Esophagus muscularis mucosa (tissue), 4 donors: ENCODE measurements at regions not wholly inside any gene's neighbourhood (a gene's known extent, or its start where the extent isn't known, plus 50 kb on each side); places are given as distances from the start of the nearest gene placed in this dataset.

Experiments used
- EP300 ChIP-seq: sonication (generic); formaldehyde crosslinking; IDR thresholded peaks from one replicate; pipeline ENCODE4 v1.6.1; 2017; ENCODE audit warnings: antibody characterized with exemption
- POLR2A ChIP-seq: fragments of 450-650 bp; IDR thresholded peaks from one replicate; pipeline ENCODE4 v1.6.1; 2017; ENCODE audit warnings: antibody characterized with exemption, moderate library complexity, mild to moderate bottlenecking, low read depth
- POLR2AphosphoS5 ChIP-seq, 2 donors: sonication (generic); formaldehyde crosslinking; IDR thresholded peaks; one replicate each; pipeline ENCODE4 v1.6.1; 2017; ENCODE audit warnings: antibody characterized with exemption in 2 of 2
- TF ChIP-seq, protein P1 (sequence below), 3 experiments: fragments of 200-600 bp in 2 of 3; fragments of 450-650 bp in 1 of 3; sonication (generic) in 2 of 3; IDR thresholded peaks; one replicate each; pipeline ENCODE4 v1.5.1; 2017 to 2019; ENCODE audit warnings: antibody characterized with exemption in 3 of 3, mild to moderate bottlenecking in 2 of 3, moderate library complexity in 1 of 3

DNA sequence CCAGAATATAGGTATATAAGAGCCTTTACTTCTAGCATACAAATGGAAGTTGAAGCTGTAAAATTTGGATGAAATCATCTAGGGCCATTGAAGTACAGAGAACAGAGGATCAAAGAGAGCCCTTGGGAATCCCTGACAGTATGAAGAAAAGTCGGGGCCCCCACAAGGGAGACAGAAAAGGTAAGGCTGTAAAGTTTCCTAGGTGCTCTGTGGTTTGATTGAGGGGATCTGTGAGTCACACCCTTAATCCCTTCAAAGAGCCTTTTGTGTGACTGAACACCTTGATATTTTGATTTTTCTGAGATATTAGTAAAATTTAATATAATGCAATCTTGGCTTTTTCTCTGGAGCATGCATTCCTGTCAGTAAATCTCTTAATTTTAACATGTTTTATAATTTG lies 961.7 kb upstream of the TMEFF2 start:
- TF ChIP-seq, protein P1, sequence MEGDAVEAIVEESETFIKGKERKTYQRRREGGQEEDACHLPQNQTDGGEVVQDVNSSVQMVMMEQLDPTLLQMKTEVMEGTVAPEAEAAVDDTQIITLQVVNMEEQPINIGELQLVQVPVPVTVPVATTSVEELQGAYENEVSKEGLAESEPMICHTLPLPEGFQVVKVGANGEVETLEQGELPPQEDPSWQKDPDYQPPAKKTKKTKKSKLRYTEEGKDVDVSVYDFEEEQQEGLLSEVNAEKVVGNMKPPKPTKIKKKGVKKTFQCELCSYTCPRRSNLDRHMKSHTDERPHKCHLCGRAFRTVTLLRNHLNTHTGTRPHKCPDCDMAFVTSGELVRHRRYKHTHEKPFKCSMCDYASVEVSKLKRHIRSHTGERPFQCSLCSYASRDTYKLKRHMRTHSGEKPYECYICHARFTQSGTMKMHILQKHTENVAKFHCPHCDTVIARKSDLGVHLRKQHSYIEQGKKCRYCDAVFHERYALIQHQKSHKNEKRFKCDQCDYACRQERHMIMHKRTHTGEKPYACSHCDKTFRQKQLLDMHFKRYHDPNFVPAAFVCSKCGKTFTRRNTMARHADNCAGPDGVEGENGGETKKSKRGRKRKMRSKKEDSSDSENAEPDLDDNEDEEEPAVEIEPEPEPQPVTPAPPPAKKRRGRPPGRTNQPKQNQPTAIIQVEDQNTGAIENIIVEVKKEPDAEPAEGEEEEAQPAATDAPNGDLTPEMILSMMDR (IDR thresholded peaks at IDR 0.05), result no peak
- TF ChIP-seq POLR2A (no peak), EP300 (no peak), POLR2AphosphoS5 (IDR thresholded peaks at IDR 0.05) (no peak)
